ENCODE measurements at regions not wholly inside any gene's neighbourhood (a gene's known extent, or its start where the extent isn't known, plus 50 kb on each side); places are given as distances from the start of the nearest gene placed in this dataset.
"Not testable (repeated sequence)": the region's sequence is repeated elsewhere in the genome, so short reads cannot be mapped to it uniquely, and the experiment has no call there.

DNA sequence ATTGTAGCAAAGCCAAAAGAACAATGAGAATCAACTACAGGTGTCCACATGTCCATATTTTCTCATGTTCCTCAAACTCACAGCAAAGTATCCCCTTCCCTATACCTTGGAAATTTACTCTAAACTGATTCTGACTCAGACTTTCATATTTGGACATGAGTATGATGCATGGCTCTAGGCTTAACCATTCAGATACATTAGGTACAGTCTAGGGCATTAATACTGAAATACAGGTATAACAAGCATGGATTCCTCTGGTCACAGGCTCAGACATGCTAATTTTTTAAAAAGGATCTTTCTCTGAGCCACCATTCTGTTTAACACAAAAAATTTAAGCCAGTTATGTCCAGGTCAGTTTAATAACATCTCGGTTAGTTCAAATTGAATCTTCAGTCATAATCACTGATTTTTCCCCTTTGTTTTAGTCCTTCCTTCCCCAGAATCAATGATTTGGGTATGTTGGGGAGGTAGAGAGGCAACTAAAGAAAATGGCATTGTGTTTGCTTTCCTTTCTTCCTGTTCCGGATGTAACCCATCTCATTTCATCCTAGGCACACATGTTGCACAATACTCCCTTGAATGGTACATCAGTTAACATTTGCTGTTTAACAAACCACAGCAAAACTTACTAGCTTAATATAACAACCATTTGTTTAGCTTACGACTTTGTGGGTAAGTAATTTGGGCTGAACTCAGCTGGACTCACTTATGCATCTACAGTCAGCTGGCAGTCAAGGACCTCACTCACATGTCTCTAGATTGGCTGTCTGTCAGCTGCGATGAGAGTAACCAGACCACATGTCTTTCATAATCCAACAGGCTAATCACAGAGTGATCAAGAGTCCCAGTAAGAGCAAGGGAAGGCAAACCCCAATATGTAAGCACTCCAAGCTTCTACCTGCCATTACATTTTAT lies 75.3 kb upstream of the GRIA3 start:
- Histone ChIP-seq H3K27ac (ENCODE audit: low read length) (no peak overlapping the region), H3K79me2 (ENCODE audit: insufficient read depth, low read length) (no peaks in the 10 kb centered on the region), H3K9ac (ENCODE audit: low read depth, low read length) (no peak overlapping the region), H3K4me2 (ENCODE audit: insufficient read depth, low read length) (no peak overlapping the region), H2AFZ (ENCODE audit: low read depth, low read length) (no peak overlapping the region), H3K9me3 (ENCODE audit: insufficient read depth, low read length, severe bottlenecking) (no peaks in the 10 kb centered on the region), H3K27me3 (ENCODE audit: insufficient read depth, low read length, poor library complexity) (no peaks in the 10 kb centered on the region), H3K4me3 (ENCODE audit: low read depth in 1 of 2, low read length in 2 of 2) (no peak overlapping the region), H4K20me1 (ENCODE audit: insufficient read depth, low read length) (no peaks in the 10 kb centered on the region), H3K4me1 (ENCODE audit: insufficient read depth, low read length) (no peaks in the 10 kb centered on the region), H3K36me3 (ENCODE audit: insufficient read depth, low read length) (no peaks in the 10 kb centered on the region)
- ATAC-seq (ENCODE audit: insufficient read depth, low read depth) (no peak), DNase-seq (no peak)
- TF ChIP-seq, protein P1, sequence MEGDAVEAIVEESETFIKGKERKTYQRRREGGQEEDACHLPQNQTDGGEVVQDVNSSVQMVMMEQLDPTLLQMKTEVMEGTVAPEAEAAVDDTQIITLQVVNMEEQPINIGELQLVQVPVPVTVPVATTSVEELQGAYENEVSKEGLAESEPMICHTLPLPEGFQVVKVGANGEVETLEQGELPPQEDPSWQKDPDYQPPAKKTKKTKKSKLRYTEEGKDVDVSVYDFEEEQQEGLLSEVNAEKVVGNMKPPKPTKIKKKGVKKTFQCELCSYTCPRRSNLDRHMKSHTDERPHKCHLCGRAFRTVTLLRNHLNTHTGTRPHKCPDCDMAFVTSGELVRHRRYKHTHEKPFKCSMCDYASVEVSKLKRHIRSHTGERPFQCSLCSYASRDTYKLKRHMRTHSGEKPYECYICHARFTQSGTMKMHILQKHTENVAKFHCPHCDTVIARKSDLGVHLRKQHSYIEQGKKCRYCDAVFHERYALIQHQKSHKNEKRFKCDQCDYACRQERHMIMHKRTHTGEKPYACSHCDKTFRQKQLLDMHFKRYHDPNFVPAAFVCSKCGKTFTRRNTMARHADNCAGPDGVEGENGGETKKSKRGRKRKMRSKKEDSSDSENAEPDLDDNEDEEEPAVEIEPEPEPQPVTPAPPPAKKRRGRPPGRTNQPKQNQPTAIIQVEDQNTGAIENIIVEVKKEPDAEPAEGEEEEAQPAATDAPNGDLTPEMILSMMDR (IDR thresholded peaks at IDR 0.05; ENCODE audit: borderline replicate concordance, extremely low read depth, low read length, poor library complexity, severe bottlenecking) = no peak
- no peak for TF ChIP-seq EZH2 (IDR thresholded peaks at IDR 0.05; ENCODE audit: borderline replicate concordance, low read depth, low read length, severe bottlenecking)

DNA sequence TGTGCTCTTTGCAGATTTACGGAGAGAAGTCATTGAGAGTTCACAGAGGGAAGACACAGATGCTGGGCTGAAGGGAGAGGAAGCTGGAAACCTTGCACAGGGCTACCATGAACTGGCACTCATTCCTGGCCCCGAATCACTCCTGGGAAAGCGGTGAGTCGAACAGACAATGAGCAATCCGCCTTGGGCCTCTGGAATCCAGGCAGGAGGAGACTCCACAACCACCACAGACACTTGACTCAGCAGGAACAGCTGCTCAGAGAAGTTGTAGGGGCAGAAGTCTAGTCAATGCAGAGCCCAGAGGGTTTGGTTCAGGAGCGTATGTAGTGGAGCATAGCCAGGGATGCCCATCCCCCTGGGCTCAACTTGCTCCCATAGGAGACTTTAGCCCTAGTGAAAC lies 62.8 kb upstream of the GRIA3 start:
- H3K4me2 ChIP-seq (ENCODE audit: insufficient read depth, low read length) = no peak overlapping the region
- no peak overlapping the region for H3K27ac ChIP-seq (ENCODE audit: low read length)
- H3K79me2 ChIP-seq (ENCODE audit: insufficient read depth, low read length) = no peaks in the 10 kb centered on the region
- no peaks in the 10 kb centered on the region for H4K20me1 ChIP-seq (ENCODE audit: insufficient read depth, low read length)
- no peak for TF ChIP-seq EZH2 (IDR thresholded peaks at IDR 0.05; ENCODE audit: borderline replicate concordance, low read depth, low read length, severe bottlenecking)
- TF ChIP-seq, protein P1 (IDR thresholded peaks at IDR 0.05; ENCODE audit: borderline replicate concordance, extremely low read depth, low read length, poor library complexity, severe bottlenecking) = no peak
- no peak overlapping the region for H3K4me3 ChIP-seq (ENCODE audit: low read depth in 1 of 2, low read length in 2 of 2)
- H3K9me3 ChIP-seq (ENCODE audit: insufficient read depth, low read length, severe bottlenecking) = no peaks in the 10 kb centered on the region
- DNase-seq = no peak
- H3K4me1 ChIP-seq (ENCODE audit: insufficient read depth, low read length) = no peaks in the 10 kb centered on the region
- no peak overlapping the region for H3K9ac ChIP-seq (ENCODE audit: low read depth, low read length)
- H2AFZ ChIP-seq (ENCODE audit: low read depth, low read length) = no peak overlapping the region
- H3K27me3 ChIP-seq (ENCODE audit: insufficient read depth, low read length, poor library complexity) = no peaks in the 10 kb centered on the region
- no peaks in the 10 kb centered on the region for H3K36me3 ChIP-seq (ENCODE audit: insufficient read depth, low read length)
- ATAC-seq (ENCODE audit: insufficient read depth, low read depth) = no peak

DNA sequence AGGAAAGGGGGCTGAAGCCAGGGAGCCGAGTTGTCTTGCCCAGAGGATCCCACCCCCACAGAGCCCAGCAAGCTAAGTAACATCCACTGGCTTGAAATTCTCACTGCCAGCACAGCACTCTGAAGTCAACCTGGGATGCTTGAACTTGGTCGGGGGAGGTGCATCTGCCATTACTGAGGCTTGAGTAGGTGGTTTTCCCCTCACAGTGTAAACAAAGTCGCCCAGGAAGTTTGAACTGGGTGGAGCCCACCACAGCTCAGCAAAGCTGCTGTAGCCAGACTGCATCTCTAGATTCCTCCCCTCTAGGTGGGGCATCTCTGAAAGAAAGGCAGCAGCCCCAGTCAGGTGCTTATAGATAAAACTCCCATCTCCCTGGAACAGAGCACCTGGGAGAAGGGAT lies 54.3 kb upstream of the GRIA3 start:
- not testable (repeated sequence) for H3K4me3 ChIP-seq (ENCODE audit: low read depth in 1 of 2, low read length in 2 of 2); H3K27me3 ChIP-seq (ENCODE audit: insufficient read depth, low read length, poor library complexity); H2AFZ ChIP-seq (ENCODE audit: low read depth, low read length); H3K36me3 ChIP-seq (ENCODE audit: insufficient read depth, low read length); H3K4me1 ChIP-seq (ENCODE audit: insufficient read depth, low read length); DNase-seq; H3K79me2 ChIP-seq (ENCODE audit: insufficient read depth, low read length); H4K20me1 ChIP-seq (ENCODE audit: insufficient read depth, low read length); H3K9ac ChIP-seq (ENCODE audit: low read depth, low read length); H3K27ac ChIP-seq (ENCODE audit: low read length); H3K4me2 ChIP-seq (ENCODE audit: insufficient read depth, low read length); ATAC-seq (ENCODE audit: insufficient read depth, low read depth); H3K9me3 ChIP-seq (ENCODE audit: insufficient read depth, low read length, severe bottlenecking)

Measured in DND-41 (cell line).